Keratinocyte (primary cell): ENCODE measurements at regions not wholly inside any gene's neighbourhood (a gene's known extent, or its start where the extent isn't known, plus 50 kb on each side); places are given as distances from the start of the nearest gene placed in this dataset.

ENCODE experiments used
- CTCF ChIP-seq, 3 experiments: IDR thresholded peaks in 1 of 3; conservative IDR thresholded peaks in 1 of 3; optimal IDR thresholded peaks in 1 of 3; 2 replicates in 2 of 3; 3 replicates in 1 of 3; pipeline versions ENCODE3 to v1.5.1; 2011; ENCODE audit warnings: low read length in 3 of 3, mild to moderate bottlenecking in 3 of 3, moderate library complexity in 2 of 3, control low read depth in 1 of 3, inconsistent platforms in 1 of 3; ENCODE audit not compliant: insufficient read depth in 2 of 3; ENCODE audit errors: extremely low read depth in 1 of 3
- EZH2 ChIP-seq: IDR thresholded peaks from one replicate; pipeline ENCODE4 v1.6.1; 2012; ENCODE audit warnings: inconsistent platforms, mild to moderate bottlenecking, low read length, moderate library complexity

GRCh38 chr5:30540150-30540549 is 653.3 kb upstream of the CDH6 start:
- TF ChIP-seq CTCF (optimal IDR thresholded peaks at IDR 0.05 in 1 of 3, IDR thresholded peaks at IDR 0.05 in 1 of 3, conservative IDR thresholded peaks at IDR 0.05 in 1 of 3; ENCODE audit: extremely low read depth in 1 of 3, insufficient read depth in 2 of 3, low read length in 3 of 3) (no peak), EZH2 (no peak)
